ENCODE measurements at regions not wholly inside any gene's neighbourhood (a gene's known extent, or its start where the extent isn't known, plus 50 kb on each side); places are given as distances from the start of the nearest gene placed in this dataset.

DNA sequence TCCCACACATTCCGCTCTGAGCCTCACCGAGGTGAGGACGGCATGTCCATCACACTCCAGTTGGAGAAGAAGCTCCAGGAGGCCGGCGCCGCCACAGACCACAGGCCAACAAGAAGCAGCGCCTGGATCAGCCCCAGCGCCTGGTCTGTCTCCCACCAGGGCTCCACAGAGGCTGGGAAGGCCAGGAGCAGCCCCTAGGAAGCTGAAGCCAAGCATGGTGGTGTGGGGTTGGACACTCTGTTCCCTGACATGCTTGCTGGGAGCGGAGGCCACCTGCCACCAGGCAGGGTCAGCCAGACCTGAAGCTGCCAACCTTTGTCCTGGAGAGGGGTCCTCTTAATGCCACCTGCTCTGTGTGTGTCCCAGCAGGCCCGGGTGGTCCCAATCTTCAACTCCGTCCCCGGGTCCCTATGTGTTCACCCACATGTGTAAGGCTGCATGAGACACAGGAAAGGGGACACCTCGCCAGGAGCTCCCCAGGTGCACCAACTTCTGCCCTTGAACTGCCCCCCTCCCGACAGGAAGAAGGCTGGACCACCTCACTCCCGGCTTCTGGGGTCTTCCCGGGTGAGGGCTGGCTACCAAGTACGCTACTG, 140.1 kb upstream of the PPP1R26 start:
- TF ChIP-seq, protein P1, sequence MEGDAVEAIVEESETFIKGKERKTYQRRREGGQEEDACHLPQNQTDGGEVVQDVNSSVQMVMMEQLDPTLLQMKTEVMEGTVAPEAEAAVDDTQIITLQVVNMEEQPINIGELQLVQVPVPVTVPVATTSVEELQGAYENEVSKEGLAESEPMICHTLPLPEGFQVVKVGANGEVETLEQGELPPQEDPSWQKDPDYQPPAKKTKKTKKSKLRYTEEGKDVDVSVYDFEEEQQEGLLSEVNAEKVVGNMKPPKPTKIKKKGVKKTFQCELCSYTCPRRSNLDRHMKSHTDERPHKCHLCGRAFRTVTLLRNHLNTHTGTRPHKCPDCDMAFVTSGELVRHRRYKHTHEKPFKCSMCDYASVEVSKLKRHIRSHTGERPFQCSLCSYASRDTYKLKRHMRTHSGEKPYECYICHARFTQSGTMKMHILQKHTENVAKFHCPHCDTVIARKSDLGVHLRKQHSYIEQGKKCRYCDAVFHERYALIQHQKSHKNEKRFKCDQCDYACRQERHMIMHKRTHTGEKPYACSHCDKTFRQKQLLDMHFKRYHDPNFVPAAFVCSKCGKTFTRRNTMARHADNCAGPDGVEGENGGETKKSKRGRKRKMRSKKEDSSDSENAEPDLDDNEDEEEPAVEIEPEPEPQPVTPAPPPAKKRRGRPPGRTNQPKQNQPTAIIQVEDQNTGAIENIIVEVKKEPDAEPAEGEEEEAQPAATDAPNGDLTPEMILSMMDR (IDR thresholded peaks at IDR 0.05), result no peak

DNA sequence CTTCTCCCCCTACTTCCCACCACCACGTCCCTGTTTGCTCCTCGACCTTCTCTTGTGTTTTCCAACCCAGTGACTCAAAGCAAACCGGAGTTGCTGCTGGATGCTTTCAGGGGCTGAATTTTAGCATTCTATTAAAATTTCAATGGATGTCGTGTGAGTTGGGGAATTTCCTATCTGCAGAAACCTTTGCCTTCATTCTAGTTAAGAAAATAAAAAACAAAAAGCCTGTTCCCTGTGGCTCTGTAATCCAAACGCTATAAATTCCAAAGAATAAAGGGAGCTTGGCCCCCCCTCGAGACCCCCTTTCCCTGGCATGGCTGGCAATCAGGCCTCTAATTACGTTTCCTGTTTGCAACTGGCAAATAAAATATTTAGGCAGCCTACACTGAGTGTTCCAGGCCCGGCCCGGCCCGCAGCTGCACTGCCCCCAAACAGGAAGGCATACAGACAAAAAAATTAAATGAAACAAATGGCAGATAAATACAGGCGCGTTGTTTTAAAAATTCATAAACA, 139.4 kb upstream of the PPP1R26 start:
- TF ChIP-seq, protein P1 (IDR thresholded peaks at IDR 0.05), result no peak

DNA sequence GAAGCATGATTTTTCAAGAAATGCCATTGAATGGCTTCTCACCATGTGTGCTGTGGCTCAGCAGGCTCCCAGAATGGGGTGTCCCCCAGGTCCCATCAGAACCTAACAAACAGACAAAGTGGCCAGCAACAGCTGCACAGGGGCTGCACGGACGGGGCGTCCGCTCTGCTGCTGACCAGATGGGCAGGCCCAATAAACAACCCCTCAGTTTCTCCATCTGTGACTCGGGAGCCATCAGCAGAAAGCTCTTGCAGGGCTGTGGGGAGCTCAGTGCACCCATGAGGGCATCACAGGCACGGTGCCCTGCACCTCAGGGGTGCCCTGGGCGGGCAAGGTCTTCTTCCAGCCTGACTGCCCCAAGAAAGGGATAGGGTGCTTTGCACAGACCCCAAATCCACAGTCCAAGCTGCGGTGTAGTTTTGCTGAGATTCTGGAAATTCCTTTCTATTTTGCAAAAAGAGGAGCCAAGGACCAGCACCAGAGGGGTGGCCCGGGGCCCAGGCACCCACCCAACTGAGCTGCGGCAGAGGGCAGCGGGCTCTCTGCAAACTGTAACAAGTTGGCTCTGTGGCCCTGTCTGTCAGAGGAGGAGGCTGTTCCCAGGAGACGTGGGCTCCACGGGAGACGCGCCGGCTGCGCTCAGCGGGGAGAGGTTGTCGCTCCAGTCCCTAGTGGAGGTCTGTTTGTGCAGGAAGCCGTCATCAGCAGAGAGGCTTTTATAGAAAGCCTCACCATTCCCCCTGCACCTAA, 138.7 kb upstream of the PPP1R26 start:
- TF ChIP-seq, protein P1 (IDR thresholded peaks at IDR 0.05), result no peak

DNA sequence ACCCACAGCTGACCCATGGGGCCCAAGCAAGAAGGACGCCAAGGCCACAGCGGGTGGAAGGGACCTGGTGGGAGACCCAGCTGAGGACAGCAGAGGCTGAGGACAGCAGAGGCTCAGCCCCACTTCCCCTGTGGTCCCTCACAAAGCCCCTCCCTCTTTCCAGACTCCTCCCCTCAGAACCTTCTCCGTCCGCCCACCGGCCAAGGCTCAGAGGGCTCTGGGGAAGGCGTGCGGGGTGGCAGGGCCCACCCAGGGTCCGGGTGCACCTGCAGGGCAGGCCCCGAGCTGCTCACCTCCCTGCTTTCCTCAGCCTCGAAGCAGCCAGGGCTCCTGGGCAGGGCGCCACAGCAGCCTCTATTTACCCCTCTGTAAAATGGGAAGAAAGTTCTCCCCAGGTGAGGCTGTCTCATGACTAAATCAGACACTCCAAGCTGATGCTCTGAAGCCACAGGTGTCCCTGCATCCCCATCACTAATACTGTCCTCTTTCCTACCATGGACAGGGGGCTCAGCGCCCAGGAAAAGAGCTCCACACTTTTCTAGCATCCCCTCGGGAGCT, 137.9 kb upstream of the PPP1R26 start:
- TF ChIP-seq, protein P1 (IDR thresholded peaks at IDR 0.05), result no peak

DNA sequence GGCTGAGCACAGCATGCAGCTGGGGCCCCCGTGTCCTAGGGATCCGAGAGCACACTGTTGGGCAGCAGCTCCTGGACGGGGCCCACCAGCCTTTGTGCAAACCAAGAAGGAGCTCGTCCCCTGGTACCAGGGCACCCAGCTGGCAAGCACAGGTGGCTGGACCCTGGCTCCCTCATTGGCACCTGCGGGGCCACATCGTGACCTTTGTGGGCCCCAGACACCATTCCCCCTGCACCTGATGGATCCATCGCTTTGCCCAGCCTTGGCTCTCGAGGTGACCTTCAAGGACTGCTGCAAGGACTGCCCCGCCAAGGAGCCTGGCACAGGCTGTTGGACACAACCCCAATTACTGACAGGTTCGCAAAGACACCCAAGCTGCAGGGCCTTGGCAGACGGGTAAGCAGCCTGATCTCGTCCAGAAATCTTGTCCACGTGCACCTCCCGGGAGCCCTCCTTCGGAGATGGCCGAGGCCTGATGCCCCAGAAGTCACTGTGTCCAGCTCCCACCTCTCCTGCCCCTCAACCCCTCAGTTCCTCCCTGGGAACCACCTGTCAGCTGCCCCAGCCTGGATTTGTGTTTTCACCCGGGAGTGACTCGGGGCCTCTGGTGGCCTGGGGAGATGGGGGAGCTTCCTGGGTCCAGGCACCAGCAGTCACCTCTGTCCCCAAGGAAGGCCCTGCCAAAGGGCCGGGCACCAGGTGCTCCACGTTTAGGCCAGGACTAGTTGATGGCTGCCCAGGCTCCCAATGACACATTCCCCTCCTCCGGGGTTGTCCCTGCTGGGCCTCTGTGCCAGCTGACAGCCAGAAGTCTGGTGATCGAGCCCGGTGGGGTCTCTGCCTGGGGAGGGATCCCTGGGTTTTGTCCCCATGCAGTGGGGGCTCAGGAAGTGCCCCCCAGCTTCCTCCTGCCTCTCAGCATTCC, 137.1 kb upstream of the PPP1R26 start:
- TF ChIP-seq, protein P1 (IDR thresholded peaks at IDR 0.05), result no peak

DNA sequence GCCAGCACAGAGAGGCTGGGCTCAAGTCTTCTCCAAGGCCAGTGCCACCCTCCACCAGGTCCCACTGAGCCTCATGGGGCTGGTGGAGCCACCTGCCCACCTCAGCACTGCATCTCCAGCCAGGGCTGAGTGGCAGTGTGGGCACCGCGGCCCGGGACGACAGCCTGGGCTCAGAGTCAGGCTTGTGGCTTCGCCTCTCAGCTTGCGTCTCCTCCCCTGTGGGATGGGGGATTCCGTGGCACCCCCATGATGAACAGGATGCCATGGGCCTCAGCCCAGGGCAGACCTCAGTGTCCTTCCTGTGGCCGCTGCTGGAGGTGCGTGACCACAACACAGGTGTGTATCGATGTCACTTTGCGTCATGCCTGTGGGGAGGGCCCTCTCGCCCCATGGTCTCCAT, 136.4 kb upstream of the PPP1R26 start:
- TF ChIP-seq, protein P1 (IDR thresholded peaks at IDR 0.05), result no peak

Measured in LNCAP (cell line).